SH-SY5Y (cell line): ENCODE measurements at regions not wholly inside any gene's neighbourhood (a gene's known extent, or its start where the extent isn't known, plus 50 kb on each side); places are given as distances from the start of the nearest gene placed in this dataset.

Experiments
- GATA2 ChIP-seq: IDR thresholded peaks from 2 replicates; pipeline ENCODE4 v1.6.1; 2011; ENCODE audit warnings: mild to moderate bottlenecking, low read depth, low read length
- GATA3 ChIP-seq: IDR thresholded peaks from 2 replicates; pipeline ENCODE4 v1.6.1; 2011; ENCODE audit warnings: low read depth, mild to moderate bottlenecking, low read length, moderate library complexity

GRCh38 chr6:140201787-140202458 is 827.5 kb upstream of the CITED2 start:
- TF ChIP-seq GATA3 (no peak), GATA2 (no peak)
